Neural progenitor cell (in vitro differentiated cells): ENCODE measurements at regions not wholly inside any gene's neighbourhood (a gene's known extent, or its start where the extent isn't known, plus 50 kb on each side); places are given as distances from the start of the nearest gene placed in this dataset.

Source experiments
- DNase-seq: peaks from one replicate; pipeline ENCODE4 v3.0.0-alpha.2; 2016; ENCODE audit warnings: low spot score
- H2AFZ ChIP-seq: fragments of 200-600 bp; sonication (generic); replicated peaks from 2 replicates; pipeline ENCODE4 v1.6.1; 2016; ENCODE audit warnings: antibody characterized with exemption
- H3F3A ChIP-seq: fragments of 200-600 bp; sonication (generic); 2 replicates; pipeline ENCODE4 v1.6.1; 2016; ENCODE audit warnings: antibody characterized with exemption, low read depth
- H3K27ac ChIP-seq: fragments of 200-600 bp; sonication (generic); 2 replicates; pipeline ENCODE4 v1.5.1; 2016; ENCODE audit warnings: mild to moderate bottlenecking
- H3K27me3 ChIP-seq: fragments of 200-600 bp; sonication (generic); 2 replicates; pipeline ENCODE4 v1.6.1; 2016; ENCODE audit warnings: mild to moderate bottlenecking, moderate library complexity
- H3K36me3 ChIP-seq: fragments of 200-600 bp; sonication (generic); 2 replicates; pipeline ENCODE4 v1.5.1; 2016
- H3K4me1 ChIP-seq: fragments of 200-600 bp; sonication (generic); 2 replicates; pipeline ENCODE4 v1.6.1; 2016; ENCODE audit warnings: mixed run types
- H3K4me2 ChIP-seq: fragments of 200-600 bp; sonication (generic); 2 replicates; pipeline ENCODE4 v1.6.1; 2016
- H3K4me3 ChIP-seq: fragments of 200-600 bp; sonication (generic); 2 replicates; pipeline ENCODE4 v1.5.1; 2016
- H3K79me2 ChIP-seq: fragments of 200-600 bp; sonication (generic); 2 replicates; pipeline ENCODE4 v1.6.1; 2016; ENCODE audit warnings: low read depth
- H3K9ac ChIP-seq: fragments of 200-600 bp; sonication (generic); 2 replicates; pipeline ENCODE4 v1.6.1; 2016
- H3K9me3 ChIP-seq: fragments of 200-600 bp; sonication (generic); 2 replicates; pipeline ENCODE4 v1.5.1; 2016; ENCODE audit warnings: low read depth
- H4K20me1 ChIP-seq: fragments of 200-600 bp; sonication (generic); 2 replicates; pipeline ENCODE4 v1.6.1; 2016; ENCODE audit warnings: low read depth
- H3K27ac Mint-ChIP-seq: 3 replicates; pipeline ENCODE4 v1.8.0; 2021; ENCODE audit warnings: mixed read lengths
- H3K27me3 Mint-ChIP-seq: 2 replicates; pipeline ENCODE4 v1.8.0; 2022; ENCODE audit warnings: low read depth, mild to moderate bottlenecking, inconsistent platforms, moderate library complexity, mixed read lengths; ENCODE audit not compliant: insufficient read depth
- H3K36me3 Mint-ChIP-seq: 3 replicates; pipeline ENCODE4 v1.8.0; 2021; ENCODE audit warnings: mixed read lengths
- H3K4me1 Mint-ChIP-seq: 3 replicates; pipeline ENCODE4 v1.8.0; 2021; ENCODE audit warnings: mixed read lengths
- H3K4me3 Mint-ChIP-seq: 3 replicates; pipeline ENCODE4 v1.8.0; 2021; ENCODE audit warnings: mild to moderate bottlenecking, moderate library complexity, mixed read lengths
- H3K9me3 Mint-ChIP-seq: 3 replicates; pipeline ENCODE4 v1.8.0; 2020; ENCODE audit warnings: mixed read lengths
- CTCF ChIP-seq: fragments of 200-600 bp; sonication (generic); IDR thresholded peaks from 2 replicates; pipeline ENCODE4 v1.5.1; 2017; ENCODE audit warnings: antibody characterized with exemption, mild to moderate bottlenecking
- EZH2 ChIP-seq: fragments of 200-600 bp; sonication (generic); IDR thresholded peaks from 2 replicates; pipeline ENCODE4 v1.6.1; 2017; ENCODE audit warnings: antibody characterized with exemption, mild to moderate bottlenecking, moderate library complexity
- EZH2phosphoT487 ChIP-seq: fragments of 200-600 bp; sonication (generic); IDR thresholded peaks from 2 replicates; pipeline ENCODE4 v1.6.1; 2017; ENCODE audit warnings: antibody characterized with exemption

DNA sequence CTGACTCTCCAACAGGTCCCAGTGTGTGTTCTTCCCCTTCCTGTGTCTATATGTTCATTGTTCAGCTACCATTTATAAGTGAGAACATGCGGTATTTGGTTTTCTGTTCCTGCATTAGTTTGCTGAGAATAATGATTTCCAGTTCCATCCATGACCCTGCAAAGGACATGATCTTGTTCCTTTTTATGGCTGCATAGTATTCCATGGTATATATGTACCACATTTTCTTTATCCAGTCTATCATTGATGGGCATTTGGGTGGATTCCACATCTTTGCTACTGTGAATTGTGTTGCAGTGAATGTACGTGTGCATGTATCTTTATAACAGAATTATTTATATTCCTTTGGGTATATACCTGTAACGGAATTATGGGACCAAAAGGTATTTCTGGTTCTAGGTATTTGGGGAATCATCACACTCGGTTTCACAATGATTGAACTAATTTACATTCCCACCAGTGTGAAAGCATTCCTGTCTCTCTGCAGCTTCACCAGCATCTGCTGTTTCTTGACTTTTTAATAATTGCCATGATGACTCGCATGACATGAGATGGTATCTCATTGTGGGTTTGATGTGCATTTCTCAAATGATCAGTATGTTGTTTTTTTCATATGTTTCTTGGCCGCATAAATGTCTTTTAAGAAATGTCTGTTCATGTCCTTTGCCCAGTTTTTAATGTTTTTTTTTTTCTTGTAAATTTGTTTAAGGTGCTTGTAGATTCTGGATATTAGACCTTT lies 60.2 kb downstream of the LSMEM1 start:
- no peak overlapping the region for H3K27ac Mint-ChIP-seq
- no peak overlapping the region for H3K27ac ChIP-seq
- H3K4me1 Mint-ChIP-seq, result no peaks in the 10 kb centered on the region
- peaks cover 5% of the 10 kb centered on the region for H3K9me3 ChIP-seq
- no peaks in the 10 kb centered on the region for H3K4me1 ChIP-seq
- no peak overlapping the region for H2AFZ ChIP-seq
- H3K9me3 Mint-ChIP-seq, result no peaks in the 10 kb centered on the region
- H3K27me3 Mint-ChIP-seq, result no peaks in the 10 kb centered on the region
- no peaks in the 10 kb centered on the region for H3F3A ChIP-seq
- no peak overlapping the region for H3K4me2 ChIP-seq
- no peak for DNase-seq
- TF ChIP-seq EZH2, result no peak
- no peak for TF ChIP-seq EZH2phosphoT487
- no peak for TF ChIP-seq CTCF
- no peaks in the 10 kb centered on the region for H3K27me3 ChIP-seq
- H3K4me3 ChIP-seq, result no peak overlapping the region
- no peak overlapping the region for H3K9ac ChIP-seq
- no peaks in the 10 kb centered on the region for H3K36me3 Mint-ChIP-seq
- H3K4me3 Mint-ChIP-seq, result no peak overlapping the region
- H4K20me1 ChIP-seq, result no peaks in the 10 kb centered on the region
- H3K36me3 ChIP-seq, result no peaks in the 10 kb centered on the region
- no peaks in the 10 kb centered on the region for H3K79me2 ChIP-seq

DNA sequence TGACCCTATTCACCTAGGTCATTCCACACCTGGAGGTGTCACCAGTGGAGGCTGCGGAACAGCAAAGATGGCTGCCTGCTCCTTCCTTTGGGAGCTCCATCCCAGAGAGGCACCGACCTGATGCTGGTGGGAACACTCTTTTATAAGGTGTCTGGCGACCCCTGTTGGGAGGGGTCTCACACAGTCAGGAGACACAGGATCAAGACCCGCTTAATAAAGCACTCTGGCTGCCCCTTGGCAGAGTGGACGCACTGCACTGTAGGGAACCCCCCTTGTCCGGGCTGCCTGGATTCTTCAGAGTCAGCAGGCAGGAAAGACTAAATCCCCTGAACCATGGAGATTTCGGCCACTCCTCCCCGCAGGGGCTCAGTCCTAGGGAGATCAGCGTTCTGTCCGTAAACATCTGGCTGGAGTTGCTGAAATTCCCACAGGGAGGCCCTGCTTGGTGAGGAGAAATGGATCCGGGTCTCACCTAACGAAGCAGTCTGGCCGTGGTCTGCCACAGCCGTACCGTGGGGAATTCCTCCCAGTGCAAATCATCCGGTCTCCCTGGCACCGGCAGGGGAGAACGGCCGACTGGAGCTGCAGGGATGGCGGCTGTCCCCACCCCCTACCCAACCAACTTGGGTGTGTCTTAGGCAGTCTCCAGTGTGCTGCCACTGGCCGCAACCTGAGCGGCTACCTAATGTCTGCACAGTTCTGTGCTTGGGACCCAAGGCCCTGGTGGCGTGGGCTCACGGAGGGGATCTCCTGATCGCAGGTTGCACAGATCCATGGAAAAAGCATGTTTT lies 66.1 kb downstream of the LSMEM1 start:
- H3K79me2 ChIP-seq, result no peaks in the 10 kb centered on the region
- no peak overlapping the region for H3K9ac ChIP-seq
- no peaks in the 10 kb centered on the region for H3K36me3 ChIP-seq
- peaks cover 2% of the 10 kb centered on the region for H3K36me3 Mint-ChIP-seq
- H3K9me3 Mint-ChIP-seq, result peaks cover 4% of the 10 kb centered on the region
- H3K4me2 ChIP-seq, result no peak overlapping the region
- H2AFZ ChIP-seq, result peak overlapping the region; percentile 34
- H3K27ac Mint-ChIP-seq, result no peak overlapping the region
- H4K20me1 ChIP-seq, result no peaks in the 10 kb centered on the region
- H3K27ac ChIP-seq, result peak overlapping the region; percentile 37
- no peaks in the 10 kb centered on the region for H3K4me1 Mint-ChIP-seq
- no peaks in the 10 kb centered on the region for H3K4me1 ChIP-seq
- H3K9me3 ChIP-seq, result no peaks in the 10 kb centered on the region
- no peaks in the 10 kb centered on the region for H3F3A ChIP-seq
- H3K27me3 Mint-ChIP-seq, result peaks cover 4% of the 10 kb centered on the region
- TF ChIP-seq CTCF (peak; percentile 34), EZH2phosphoT487 (no peak), EZH2 (no peak)
- H3K27me3 ChIP-seq, result no peaks in the 10 kb centered on the region
- no peak overlapping the region for H3K4me3 ChIP-seq
- DNase-seq, result peak; percentile 60
- no peak overlapping the region for H3K4me3 Mint-ChIP-seq

DNA sequence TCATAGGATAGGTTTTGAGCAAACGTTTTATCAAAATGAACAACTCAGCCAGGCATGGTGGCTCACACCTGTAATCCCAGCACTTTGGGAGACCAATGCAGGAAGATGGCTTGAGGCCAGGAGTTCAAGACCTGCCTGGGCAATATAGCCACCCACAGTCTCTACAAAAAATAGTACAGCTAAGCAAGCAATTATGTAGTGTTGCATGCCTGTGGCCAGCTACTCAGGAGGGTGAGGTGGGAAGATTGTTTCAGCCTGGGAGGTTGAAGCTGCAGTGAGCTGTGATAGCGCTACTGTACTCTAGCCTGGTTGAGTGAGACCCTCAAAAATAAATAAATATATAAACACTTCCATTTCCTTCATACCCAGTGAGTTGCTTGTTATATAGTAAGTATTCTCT lies 67.1 kb downstream of the LSMEM1 start:
- Histone ChIP-seq H3F3A (no peaks in the 10 kb centered on the region), H3K4me1 (no peaks in the 10 kb centered on the region), H4K20me1 (no peaks in the 10 kb centered on the region), H3K9me3 (no peaks in the 10 kb centered on the region), H2AFZ (no peak overlapping the region), H3K4me3 (no peak overlapping the region), H3K4me2 (no peak overlapping the region), H3K27me3 (no peaks in the 10 kb centered on the region), H3K9ac (no peak overlapping the region), H3K27ac (no peak overlapping the region), H3K79me2 (no peaks in the 10 kb centered on the region), H3K36me3 (no peaks in the 10 kb centered on the region)
- H3K4me3 Mint-ChIP-seq, result no peak overlapping the region
- no peak for DNase-seq
- H3K27me3 Mint-ChIP-seq, result peaks cover 4% of the 10 kb centered on the region
- H3K27ac Mint-ChIP-seq, result peak overlapping the region; percentile 57
- TF ChIP-seq EZH2phosphoT487 (no peak), EZH2 (no peak), CTCF (no peak)
- H3K36me3 Mint-ChIP-seq, result peaks cover 2% of the 10 kb centered on the region
- no peaks in the 10 kb centered on the region for H3K4me1 Mint-ChIP-seq
- H3K9me3 Mint-ChIP-seq, result peaks cover 4% of the 10 kb centered on the region
